PC-3 (cell line): ENCODE measurements at regions not wholly inside any gene's neighbourhood (a gene's known extent, or its start where the extent isn't known, plus 50 kb on each side); places are given as distances from the start of the nearest gene placed in this dataset.

Source experiments
- ATAC-seq: fragments of 200-7000 bp; cut with Tn5 transposase; 2 replicates; pipeline ENCODE4 v1.9.1; 2020; ENCODE audit warnings: mild to moderate bottlenecking, moderate library complexity
- BruUV-seq: library from RNA; stranded (reverse); fragments of 400-500 nt; replicated peaks from 2 replicates; lab custom pipeline; 2021; lab: Mats Ljungman, UMichigan
- CTCF ChIA-PET: fragments of 300-600 bp; sonication (Branson Sonifier 250); formaldehyde crosslinking; loops from one replicate; lab custom pipeline; 2022; ENCODE audit warnings: antibody characterized with exemption; lab: Charles Lee
- POLR2A ChIA-PET: fragments of 300-600 bp; sonication (Branson Sonifier 250); formaldehyde crosslinking; loops from one replicate; lab custom pipeline; 2022; ENCODE audit warnings: antibody characterized with exemption; ENCODE audit not compliant: unreplicated experiment; lab: Charles Lee
- DNase-seq: peaks from one replicate; pipeline ENCODE4 v3.0.0-alpha.2; 2015
- H2AFZ ChIP-seq: fragments of 300-600 bp; sonication (generic); 2 replicates; pipeline ENCODE4 v1.6.0; 2016; ENCODE audit warnings: antibody characterized with exemption, low read length
- H3F3A ChIP-seq: fragments of 300-600 bp; sonication (generic); one replicate; pipeline ENCODE4 v1.6.0; 2017; ENCODE audit warnings: antibody characterized with exemption, low read length, control low read depth, mild to moderate bottlenecking; ENCODE audit not compliant: unreplicated experiment
- H3K27ac ChIP-seq: fragments of 300-600 bp; sonication (generic); 2 replicates; pipeline ENCODE4 v1.5.1; 2016; ENCODE audit warnings: mild to moderate bottlenecking, low read length
- H3K27me3 ChIP-seq: fragments of 300-600 bp; sonication (generic); 2 replicates; pipeline ENCODE4 v1.6.1; 2016; ENCODE audit warnings: low read length, mixed read lengths
- H3K36me3 ChIP-seq: fragments of 300-600 bp; sonication (generic); 2 replicates; pipeline ENCODE4 v1.6.1; 2016; ENCODE audit warnings: low read depth, mixed run types, low read length, mixed read lengths
- H3K4me1 ChIP-seq: fragments of 300-600 bp; sonication (generic); 2 replicates; pipeline ENCODE4 v1.5.1; 2016; ENCODE audit warnings: low read length; ENCODE audit not compliant: insufficient read depth
- H3K4me2 ChIP-seq: fragments of 300-600 bp; sonication (generic); 2 replicates; pipeline ENCODE4 v1.6.0; 2016; ENCODE audit warnings: low read length
- H3K4me3 ChIP-seq: fragments of 300-600 bp; sonication (generic); 2 replicates; pipeline ENCODE4 v1.5.1; 2016; ENCODE audit warnings: mild to moderate bottlenecking, low read length, mixed read lengths
- H3K79me2 ChIP-seq: fragments of 300-600 bp; sonication (generic); 2 replicates; pipeline ENCODE4 v1.6.1; 2017; ENCODE audit warnings: low read length, mixed read lengths
- H3K9ac ChIP-seq: fragments of 300-600 bp; sonication (generic); 2 replicates; pipeline ENCODE4 v1.6.0; 2016; ENCODE audit warnings: mild to moderate bottlenecking, low read length
- H3K9me2 ChIP-seq: fragments of 300-600 bp; sonication (generic); replicated peaks from 2 replicates; pipeline ENCODE4 v1.6.1; 2016; ENCODE audit warnings: mixed run types, low read length, mixed read lengths
- H3K9me3 ChIP-seq: fragments of 300-600 bp; sonication (generic); 2 replicates; pipeline ENCODE4 v1.6.1; 2016; ENCODE audit warnings: low read length, mixed read lengths
- H4K20me1 ChIP-seq: fragments of 300-600 bp; sonication (generic); 2 replicates; pipeline ENCODE4 v1.6.1; 2016; ENCODE audit warnings: low read length, mixed read lengths
- CTCF ChIP-seq: fragments of 300-600 bp; sonication (generic); conservative IDR thresholded peaks from 2 replicates; pipeline ENCODE4 v1.5.1; 2017; ENCODE audit warnings: antibody characterized with exemption, low read depth, mild to moderate bottlenecking, low read length
- EZH2 ChIP-seq: fragments of 300-600 bp; sonication (generic); IDR thresholded peaks from one replicate; pipeline ENCODE4 v1.6.1; 2017; ENCODE audit warnings: antibody characterized with exemption, mild to moderate bottlenecking, low read length; ENCODE audit not compliant: unreplicated experiment
- EZH2phosphoT487 ChIP-seq: fragments of 300-600 bp; sonication (generic); IDR thresholded peaks from 2 replicates; pipeline ENCODE4 v1.6.1; 2018; ENCODE audit warnings: mild to moderate bottlenecking, antibody characterized with exemption, low read length, borderline replicate concordance
- intact Hi-C: fragments of 100-400 bp; cut with micrococcal nuclease; formaldehyde crosslinking; loops from 2 replicates; pipeline ENCODE4 v1.9.0; 2023

DNA sequence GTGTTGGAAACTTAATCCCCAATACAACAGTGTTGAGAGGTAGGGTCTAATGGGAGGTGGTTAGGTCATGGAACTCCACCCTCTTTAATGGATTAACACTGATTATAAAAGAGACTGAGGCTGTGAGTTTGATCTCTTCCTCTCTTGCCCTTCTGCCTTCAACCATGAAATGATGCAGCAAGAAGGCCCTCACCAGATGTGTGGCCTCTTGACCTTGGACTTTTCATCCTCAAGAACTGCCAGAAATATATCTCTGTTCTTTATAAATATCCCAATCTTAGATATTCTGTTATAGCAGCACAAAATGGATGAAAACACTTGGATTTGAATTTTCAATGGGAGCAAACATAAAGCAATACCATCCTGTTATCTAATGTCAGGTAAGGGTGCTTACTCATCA, 67.6 kb downstream of the NMUR2 start:
- peaks cover 17% of the 10 kb centered on the region; the same call in 1 of the 2 replicates for H3K27me3 ChIP-seq
- ChIA-PET CTCF (no interaction called here), POLR2A (no interaction called here)
- no peak overlapping the region for H3K27ac ChIP-seq
- no peaks in the 10 kb centered on the region for H3K36me3 ChIP-seq
- ATAC-seq (no peak), DNase-seq (no peak)
- H3K79me2 ChIP-seq, result no peaks in the 10 kb centered on the region
- H3K4me1 ChIP-seq, result no peaks in the 10 kb centered on the region
- no peaks in the 10 kb centered on the region for H3K9me2 ChIP-seq
- BruUV-seq, result no TSS peak
- H3F3A ChIP-seq, result no peaks in the 10 kb centered on the region
- H2AFZ ChIP-seq, result no peak overlapping the region
- H3K9me3 ChIP-seq, result no peaks in the 10 kb centered on the region
- no peak overlapping the region for H3K4me2 ChIP-seq
- no peak overlapping the region for H3K4me3 ChIP-seq
- intact Hi-C loops, result no loop called here
- H3K9ac ChIP-seq, result no peak overlapping the region
- no peaks in the 10 kb centered on the region for H4K20me1 ChIP-seq
- TF ChIP-seq EZH2phosphoT487 (no peak), EZH2 (no peak), CTCF (no peak)

DNA sequence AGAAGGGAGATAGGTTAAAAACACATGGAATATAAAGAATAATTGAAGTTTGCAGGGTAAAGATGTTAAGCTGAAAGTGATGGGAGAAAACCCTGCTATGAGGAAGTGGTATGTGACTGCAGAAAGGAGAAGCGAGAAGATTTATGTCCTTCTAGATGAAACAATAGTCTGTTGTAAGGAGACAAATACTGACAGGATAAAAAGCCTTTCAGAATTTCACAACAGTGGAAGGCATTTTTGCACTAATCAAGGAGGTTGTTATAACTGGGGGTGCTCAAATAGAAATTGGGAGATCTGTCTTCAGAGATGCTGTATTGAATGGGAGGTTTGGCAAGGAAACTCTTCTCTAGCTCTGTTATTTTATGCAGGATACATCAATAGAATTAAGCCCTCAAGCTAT, 69.6 kb downstream of the NMUR2 start:
- Histone ChIP-seq H3K79me2 (no peaks in the 10 kb centered on the region), H4K20me1 (no peaks in the 10 kb centered on the region), H3K4me1 (no peaks in the 10 kb centered on the region), H3K4me2 (no peak overlapping the region), H3K9me2 (no peaks in the 10 kb centered on the region), H3K4me3 (no peak overlapping the region), H3K27me3 (peaks cover 17% of the 10 kb centered on the region; the same call in 1 of the 2 replicates), H3K36me3 (no peaks in the 10 kb centered on the region), H3K9ac (no peak overlapping the region), H3K27ac (no peak overlapping the region), H3F3A (no peaks in the 10 kb centered on the region), H3K9me3 (no peaks in the 10 kb centered on the region), H2AFZ (no peak overlapping the region)
- no peak for ATAC-seq
- intact Hi-C loops, result no loop called here
- CTCF ChIA-PET, result no interaction called here
- POLR2A ChIA-PET, result no interaction called here
- no TSS peak for BruUV-seq
- no peak for DNase-seq
- TF ChIP-seq EZH2phosphoT487, result no peak
- TF ChIP-seq EZH2, result no peak
- TF ChIP-seq CTCF, result no peak

- Histone ChIP-seq H3F3A (no peaks in the 10 kb centered on the region), H3K4me1 (no peaks in the 10 kb centered on the region), H3K9ac (no peak overlapping the region), H3K27me3 (peaks cover 13% of the 10 kb centered on the region; the same call in 1 of the 2 replicates), H3K36me3 (no peaks in the 10 kb centered on the region), H3K27ac (no peak overlapping the region), H4K20me1 (no peaks in the 10 kb centered on the region), H2AFZ (no peak overlapping the region), H3K4me3 (no peak overlapping the region), H3K4me2 (no peak overlapping the region), H3K79me2 (no peaks in the 10 kb centered on the region), H3K9me2 (no peaks in the 10 kb centered on the region), H3K9me3 (no peaks in the 10 kb centered on the region)
- CTCF ChIA-PET, result no interaction called here
- TF ChIP-seq EZH2 (no peak), EZH2phosphoT487 (no peak), CTCF (no peak)
- POLR2A ChIA-PET, result no interaction called here
- BruUV-seq, result no TSS peak
- ATAC-seq, result no peak
- intact Hi-C loops, result no loop called here
- DNase-seq, result no peak
These were observed 72.2 kb downstream of the NMUR2 start for GRCh38 chr5:152332716-152333460.
